KMS-11 (cell line): ENCODE measurements at regions not wholly inside any gene's neighbourhood (a gene's known extent, or its start where the extent isn't known, plus 50 kb on each side); places are given as distances from the start of the nearest gene placed in this dataset.
"Not testable (repeated sequence)": the region's sequence is repeated elsewhere in the genome, so short reads cannot be mapped to it uniquely, and the experiment has no call there.

Experiments
- H2AFZ ChIP-seq: fragments of 200-600 bp; sonication (generic); 2 replicates; pipeline ENCODE4 v1.6.1; 2016; ENCODE audit warnings: antibody characterized with exemption, mixed run types, low read depth
- H3K27ac ChIP-seq: fragments of 200-600 bp; sonication (generic); 2 replicates; pipeline ENCODE4 v1.6.1; 2016; ENCODE audit warnings: mild to moderate bottlenecking, mixed run types
- H3K27me3 ChIP-seq: fragments of 200-600 bp; sonication (generic); 2 replicates; pipeline ENCODE4 v1.6.1; 2017; ENCODE audit warnings: mild to moderate bottlenecking, low read depth, mixed run types, moderate library complexity; ENCODE audit not compliant: insufficient read depth
- H3K36me3 ChIP-seq: fragments of 200-600 bp; sonication (generic); 2 replicates; pipeline ENCODE4 v1.6.1; 2017; ENCODE audit warnings: mild to moderate bottlenecking, mixed run types; ENCODE audit not compliant: insufficient read depth
- H3K4me1 ChIP-seq: fragments of 200-600 bp; sonication (generic); 2 replicates; pipeline ENCODE4 v1.6.1; 2016; ENCODE audit warnings: mild to moderate bottlenecking, low read depth, mixed run types; ENCODE audit not compliant: poor library complexity, severe bottlenecking
- H3K4me2 ChIP-seq: fragments of 200-600 bp; sonication (generic); 2 replicates; pipeline ENCODE4 v1.7.0; 2016; ENCODE audit warnings: mild to moderate bottlenecking, mixed run types
- H3K4me3 ChIP-seq: fragments of 200-600 bp; sonication (generic); IDR thresholded peaks from 2 replicates; pipeline ENCODE4 v1.6.1; 2017; ENCODE audit warnings: low read depth, low read length, mixed read lengths; ENCODE audit not compliant: insufficient read depth
- H3K79me2 ChIP-seq: fragments of 200-600 bp; sonication (generic); 2 replicates; pipeline ENCODE4 v1.6.1; 2016; ENCODE audit warnings: low read depth, mixed run types; ENCODE audit not compliant: insufficient read depth
- H3K9ac ChIP-seq: fragments of 200-600 bp; sonication (generic); 2 replicates; pipeline ENCODE4 v1.6.1; 2016; ENCODE audit warnings: mild to moderate bottlenecking, mixed run types
- H4K20me1 ChIP-seq: fragments of 200-600 bp; sonication (generic); 2 replicates; pipeline ENCODE4 v1.6.1; 2016; ENCODE audit warnings: mild to moderate bottlenecking, mixed run types; ENCODE audit not compliant: insufficient read depth
- TF ChIP-seq, protein P1 (sequence below): fragments of 200-600 bp; sonication (generic); conservative IDR thresholded peaks from 2 replicates; pipeline ENCODE4 v1.6.1; 2017; ENCODE audit warnings: low read depth, mild to moderate bottlenecking, antibody characterized with exemption, low read length, moderate library complexity, mixed read lengths

DNA sequence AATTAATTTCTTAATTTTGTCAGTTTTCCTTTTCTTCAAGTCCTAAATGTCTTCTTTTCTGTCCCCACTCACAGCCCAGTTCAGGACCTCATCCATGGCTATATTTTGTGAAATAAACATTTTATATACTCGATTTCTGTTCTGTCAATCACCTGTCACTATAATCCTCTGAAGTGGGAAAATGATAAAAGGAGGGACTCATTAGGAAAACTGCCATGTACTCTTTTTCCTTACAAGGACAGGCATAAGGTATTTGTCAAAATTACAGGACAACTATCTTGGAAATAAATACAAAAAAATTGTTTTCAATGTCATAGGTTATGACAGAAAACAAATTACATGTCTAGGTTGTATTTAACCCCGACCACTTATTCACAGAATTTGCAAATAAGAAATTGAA is 240.1 kb upstream of the CBLB start:
- Histone ChIP-seq H3K27ac (no peak overlapping the region), H3K79me2 (no peaks in the 10 kb centered on the region), H4K20me1 (no peaks in the 10 kb centered on the region), H2AFZ (no peak overlapping the region), H3K4me1 (no peaks in the 10 kb centered on the region), H3K36me3 (no peaks in the 10 kb centered on the region), H3K9ac (no peak overlapping the region), H3K4me2 (no peak overlapping the region), H3K4me3 (no peak overlapping the region), H3K27me3 (no peaks in the 10 kb centered on the region)
- TF ChIP-seq, protein P1, sequence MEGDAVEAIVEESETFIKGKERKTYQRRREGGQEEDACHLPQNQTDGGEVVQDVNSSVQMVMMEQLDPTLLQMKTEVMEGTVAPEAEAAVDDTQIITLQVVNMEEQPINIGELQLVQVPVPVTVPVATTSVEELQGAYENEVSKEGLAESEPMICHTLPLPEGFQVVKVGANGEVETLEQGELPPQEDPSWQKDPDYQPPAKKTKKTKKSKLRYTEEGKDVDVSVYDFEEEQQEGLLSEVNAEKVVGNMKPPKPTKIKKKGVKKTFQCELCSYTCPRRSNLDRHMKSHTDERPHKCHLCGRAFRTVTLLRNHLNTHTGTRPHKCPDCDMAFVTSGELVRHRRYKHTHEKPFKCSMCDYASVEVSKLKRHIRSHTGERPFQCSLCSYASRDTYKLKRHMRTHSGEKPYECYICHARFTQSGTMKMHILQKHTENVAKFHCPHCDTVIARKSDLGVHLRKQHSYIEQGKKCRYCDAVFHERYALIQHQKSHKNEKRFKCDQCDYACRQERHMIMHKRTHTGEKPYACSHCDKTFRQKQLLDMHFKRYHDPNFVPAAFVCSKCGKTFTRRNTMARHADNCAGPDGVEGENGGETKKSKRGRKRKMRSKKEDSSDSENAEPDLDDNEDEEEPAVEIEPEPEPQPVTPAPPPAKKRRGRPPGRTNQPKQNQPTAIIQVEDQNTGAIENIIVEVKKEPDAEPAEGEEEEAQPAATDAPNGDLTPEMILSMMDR: no peak

DNA sequence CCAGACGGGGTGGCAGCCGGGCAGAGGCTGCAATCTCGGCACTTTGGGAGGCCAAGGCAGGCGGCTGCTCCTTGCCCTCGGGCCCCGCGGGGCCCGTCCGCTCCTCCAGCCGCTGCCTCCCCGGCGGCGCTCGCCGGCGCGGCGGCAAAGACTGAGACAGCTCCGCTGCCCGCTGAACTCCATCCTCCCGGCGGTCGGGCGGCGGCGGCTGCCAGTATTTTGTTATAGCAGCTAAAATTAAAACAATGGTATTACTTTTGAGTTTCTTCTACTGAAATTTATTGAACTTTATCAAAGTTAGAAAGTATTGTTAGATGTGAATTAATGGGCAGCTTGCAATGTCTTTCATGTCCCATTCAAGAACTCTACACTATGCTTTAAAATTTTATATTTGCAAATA is 243.7 kb upstream of the CBLB start:
- H4K20me1 ChIP-seq, H3K79me2 ChIP-seq, H3K36me3 ChIP-seq: not testable (repeated sequence)

DNA sequence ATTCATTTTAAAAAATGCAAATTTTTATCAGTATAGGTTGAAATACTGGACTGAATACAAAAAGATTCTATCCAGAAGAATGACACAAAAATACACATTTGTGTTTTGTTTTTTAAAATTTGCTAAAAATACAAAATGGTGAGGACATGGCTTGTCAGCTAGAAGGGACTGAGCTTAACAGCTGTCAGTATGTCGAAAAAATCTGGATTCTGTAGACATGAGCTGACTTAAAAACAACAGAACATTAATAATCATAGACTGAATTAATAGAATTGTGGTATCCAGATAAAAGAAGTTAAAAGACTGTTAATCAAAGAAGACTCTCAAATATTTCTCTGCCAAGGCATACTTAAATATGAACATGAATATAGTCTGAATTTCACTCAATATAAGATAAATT is 244.9 kb upstream of the CBLB start:
- H2AFZ ChIP-seq: no peak overlapping the region
- H4K20me1 ChIP-seq: no peaks in the 10 kb centered on the region
- no peaks in the 10 kb centered on the region for H3K27me3 ChIP-seq
- no peaks in the 10 kb centered on the region for H3K36me3 ChIP-seq
- H3K27ac ChIP-seq: no peak overlapping the region
- TF ChIP-seq, protein P1: no peak
- H3K79me2 ChIP-seq: no peaks in the 10 kb centered on the region
- H3K9ac ChIP-seq: no peak overlapping the region
- H3K4me3 ChIP-seq: no peak overlapping the region
- H3K4me1 ChIP-seq: no peaks in the 10 kb centered on the region
- no peak overlapping the region for H3K4me2 ChIP-seq

More for the DNA sequence above, 243.7 kb upstream of the CBLB start:
- H3K9ac ChIP-seq, H2AFZ ChIP-seq, H3K4me3 ChIP-seq, H3K27ac ChIP-seq, H3K4me2 ChIP-seq, H3K27me3 ChIP-seq, H3K4me1 ChIP-seq: not testable (repeated sequence)

DNA sequence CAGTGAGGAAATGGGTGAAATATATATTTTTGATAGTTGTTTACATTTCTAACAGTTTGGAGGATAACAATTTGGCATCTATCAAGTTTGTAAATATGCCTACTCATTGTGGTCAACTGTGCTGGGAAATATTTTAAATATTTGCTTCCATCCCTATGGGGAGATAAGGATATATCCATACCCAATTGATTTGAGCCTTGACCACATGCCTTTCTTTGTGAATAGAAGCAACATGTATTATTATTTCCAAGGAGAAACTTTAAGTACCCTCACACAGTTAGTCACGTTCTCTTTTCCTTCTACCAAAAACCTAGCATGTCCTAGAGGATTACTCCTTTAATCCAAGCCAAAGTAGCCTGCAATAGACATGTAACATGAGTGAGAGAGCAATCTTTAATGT is 245.4 kb upstream of the CBLB start:
- Histone ChIP-seq H2AFZ (no peak overlapping the region), H4K20me1 (no peaks in the 10 kb centered on the region), H3K4me3 (no peak overlapping the region), H3K9ac (no peak overlapping the region), H3K27me3 (no peaks in the 10 kb centered on the region), H3K4me2 (no peak overlapping the region), H3K4me1 (no peaks in the 10 kb centered on the region), H3K36me3 (no peaks in the 10 kb centered on the region), H3K27ac (no peak overlapping the region), H3K79me2 (no peaks in the 10 kb centered on the region)
- TF ChIP-seq, protein P1: no peak

DNA sequence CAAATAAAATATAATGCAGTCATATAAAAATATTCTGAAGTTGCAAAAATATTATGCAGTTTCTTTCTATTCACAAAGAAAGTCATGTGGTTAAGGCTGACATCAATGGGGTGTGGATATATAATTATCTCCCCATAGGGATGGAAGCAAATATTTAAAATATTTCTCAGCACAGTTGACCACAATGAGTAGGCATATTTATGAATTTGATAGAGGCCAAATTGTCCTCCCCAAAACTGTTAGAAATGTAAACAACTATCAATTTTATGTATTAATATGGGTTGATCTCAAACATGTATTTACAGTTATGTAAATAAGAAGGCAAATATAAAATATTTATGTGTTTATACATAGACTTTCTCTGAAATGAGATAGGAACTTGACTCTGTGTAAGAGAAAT is 246.0 kb upstream of the CBLB start:
- Histone ChIP-seq H3K27me3 (no peaks in the 10 kb centered on the region), H3K36me3 (no peaks in the 10 kb centered on the region), H3K27ac (no peak overlapping the region), H3K79me2 (no peaks in the 10 kb centered on the region), H3K4me3 (no peak overlapping the region), H3K4me1 (no peaks in the 10 kb centered on the region), H2AFZ (no peak overlapping the region), H3K4me2 (no peak overlapping the region), H4K20me1 (no peaks in the 10 kb centered on the region), H3K9ac (no peak overlapping the region)
- TF ChIP-seq, protein P1: no peak
